ENCODE measurements at regions not wholly inside any gene's neighbourhood (a gene's known extent, or its start where the extent isn't known, plus 50 kb on each side); places are given as distances from the start of the nearest gene placed in this dataset.
"Not testable (repeated sequence)": the region's sequence is repeated elsewhere in the genome, so short reads cannot be mapped to it uniquely, and the experiment has no call there.

GRCh38 chr4:66331761-66332160 is 661.5 kb upstream of the EPHA5 start:
- in situ Hi-C loops (cut with HindIII; ENCODE audit: low sequenced_read_pairs), result no loop called here

- in situ Hi-C loops (cut with HindIII; ENCODE audit: low sequenced_read_pairs), result no loop called here
Measured at GRCh38 chr4:66330125-66330524, 659.8 kb upstream of the EPHA5 start.

GRCh38 chr4:66328803-66329574 is 658.7 kb upstream of the EPHA5 start:
- in situ Hi-C loops (cut with HindIII; ENCODE audit: low sequenced_read_pairs), result no loop called here

- in situ Hi-C loops (cut with HindIII; ENCODE audit: low sequenced_read_pairs), result no loop called here
Measured at GRCh38 chr4:66307641-66308438, 637.6 kb upstream of the EPHA5 start.

- in situ Hi-C loops (cut with HindIII; ENCODE audit: low sequenced_read_pairs), result no loop called here
Measured at GRCh38 chr4:66300336-66300934, 630.1 kb upstream of the EPHA5 start.

GRCh38 chr4:66298569-66298968 is 628.3 kb upstream of the EPHA5 start:
- in situ Hi-C loops (cut with HindIII; ENCODE audit: low sequenced_read_pairs), result no loop called here

GRCh38 chr4:66297703-66298102 is 627.4 kb upstream of the EPHA5 start:
- in situ Hi-C loops (cut with HindIII; ENCODE audit: low sequenced_read_pairs), result no loop called here

GRCh38 chr4:66294638-66295037 is 624.3 kb upstream of the EPHA5 start:
- in situ Hi-C loops (cut with HindIII; ENCODE audit: low sequenced_read_pairs), result no loop called here

GRCh38 chr4:66284991-66285451 is 614.7 kb upstream of the EPHA5 start:
- in situ Hi-C loops (cut with HindIII; ENCODE audit: low sequenced_read_pairs), result no loop called here

GRCh38 chr4:66279084-66279483 is 608.8 kb upstream of the EPHA5 start:
- in situ Hi-C loops (cut with HindIII; ENCODE audit: low sequenced_read_pairs), result no loop called here

GRCh38 chr4:66275411-66276038 is 605.2 kb upstream of the EPHA5 start:
- in situ Hi-C loops (cut with HindIII; ENCODE audit: low sequenced_read_pairs), result no loop called here

- in situ Hi-C loops (cut with HindIII; ENCODE audit: low sequenced_read_pairs), result no loop called here
Measured at GRCh38 chr4:66273110-66273509, 602.8 kb upstream of the EPHA5 start.

- in situ Hi-C loops (cut with HindIII; ENCODE audit: low sequenced_read_pairs), result not testable (repeated sequence)
Measured at GRCh38 chr4:66270356-66270755, 600.1 kb upstream of the EPHA5 start.

- in situ Hi-C loops (cut with HindIII; ENCODE audit: low sequenced_read_pairs), result not testable (repeated sequence)
Measured at GRCh38 chr4:66266554-66266953, 596.3 kb upstream of the EPHA5 start.

- in situ Hi-C loops (cut with HindIII; ENCODE audit: low sequenced_read_pairs), result no loop called here
Measured at GRCh38 chr4:66266035-66266434, 595.7 kb upstream of the EPHA5 start.

- in situ Hi-C loops (cut with HindIII; ENCODE audit: low sequenced_read_pairs), result no loop called here
Measured at GRCh38 chr4:66252291-66252690, 582.0 kb upstream of the EPHA5 start.

- in situ Hi-C loops (cut with HindIII; ENCODE audit: low sequenced_read_pairs), result no loop called here
Measured at GRCh38 chr4:66246643-66247042, 576.4 kb upstream of the EPHA5 start.

GRCh38 chr4:66235876-66236275 is 565.6 kb upstream of the EPHA5 start:
- in situ Hi-C loops (cut with HindIII; ENCODE audit: low sequenced_read_pairs), result no loop called here

- in situ Hi-C loops (cut with HindIII; ENCODE audit: low sequenced_read_pairs), result no loop called here
Measured at GRCh38 chr4:66229885-66230284, 559.6 kb upstream of the EPHA5 start.

- in situ Hi-C loops (cut with HindIII; ENCODE audit: low sequenced_read_pairs), result no loop called here
Measured at GRCh38 chr4:66225539-66225938, 555.2 kb upstream of the EPHA5 start.

GRCh38 chr4:66223068-66223703 is 552.9 kb upstream of the EPHA5 start:
- in situ Hi-C loops (cut with HindIII; ENCODE audit: low sequenced_read_pairs), result no loop called here

Measured in DLD1 (cell line).